ENCODE measurements at regions not wholly inside any gene's neighbourhood (a gene's known extent, or its start where the extent isn't known, plus 50 kb on each side); places are given as distances from the start of the nearest gene placed in this dataset.

GRCh38 chr2:194464964-194465638, 1191.9 kb upstream of the SLC39A10 start:
- H2AFZ ChIP-seq (ENCODE audit: low read length): no peak overlapping the region
- H3K36me3 ChIP-seq (ENCODE audit: control insufficient read depth in 2 of 4, insufficient read depth in 4 of 4, low read length in 3 of 4): no peaks in the 10 kb centered on the region
- CTCF ChIA-PET (ENCODE audit: partially characterized antibody): interaction anchor here (0.6 kb wide), 1 partner anchor 720 kb away, joined by 3 read pairs; no protein-coding TSS in a partner anchor
- FAIRE-seq (no peak), DNase-seq (ENCODE audit: low read depth in 1 of 2, low spot score in 2 of 2) (no peak)
- no peak overlapping the region for H2BK5ac ChIP-seq (ENCODE audit: low read depth, low read length)
- no peak overlapping the region for H3K4me3 ChIP-seq (ENCODE audit: extremely low read depth in 1 of 4, insufficient read depth in 2 of 4, low read depth in 3 of 4, low read length in 4 of 4)
- no peak overlapping the region for H2BK12ac ChIP-seq (ENCODE audit: low read depth, low read length)
- no peak overlapping the region for H2BK120ac ChIP-seq (replicated peaks; ENCODE audit: low read depth, low read length)
- H3K23me2 ChIP-seq (ENCODE audit: low read depth, low read length): no peaks in the 10 kb centered on the region
- no peak overlapping the region for H3K4me2 ChIP-seq (ENCODE audit: insufficient read depth in 1 of 2, low read depth in 2 of 2, low read length in 2 of 2)
- H3K79me1 ChIP-seq (ENCODE audit: low read depth, low read length): no peaks in the 10 kb centered on the region
- no peaks in the 10 kb centered on the region for H3K9me3 ChIP-seq (ENCODE audit: insufficient read depth in 2 of 2, low read depth in 1 of 2, low read length in 1 of 2)
- no peak overlapping the region for H2BK20ac ChIP-seq (ENCODE audit: low read length)
- H3K27me3 ChIP-seq (replicated peaks in 1 of 4; ENCODE audit: control insufficient read depth in 3 of 4, extremely low read depth in 1 of 4, insufficient read depth in 3 of 4, low read length in 3 of 4): no peaks in the 10 kb centered on the region
- no peak overlapping the region for H3K27ac ChIP-seq (ENCODE audit: low read depth, low read length)
- H3K14ac ChIP-seq (ENCODE audit: insufficient read length): no peak overlapping the region
- H3K18ac ChIP-seq (ENCODE audit: extremely low read depth, low read length): no peak overlapping the region
- 81% methylated on average over 8 of the region's 8 CpGs; no CpG with 5 or more reads in 1 of the 2 experiments for WGBS, 2 experiments (ENCODE audit: extremely low coverage in 1 of 2, insufficient coverage in 1 of 2, insufficient read length in 1 of 2, insufficient replicate concordance in 2 of 2, low coverage in 1 of 2, low lambda C conversion rate in 2 of 2, missing lambda C conversion rate in 1 of 2)
- H3K4me1 ChIP-seq (replicated peaks in 1 of 4; ENCODE audit: control insufficient read depth in 3 of 4, insufficient read depth in 4 of 4, low read length in 3 of 4): no peaks in the 10 kb centered on the region
- H3K4ac ChIP-seq (replicated peaks; ENCODE audit: insufficient read length, low read depth, low read length): no peak overlapping the region
- H2AK5ac ChIP-seq (ENCODE audit: low read depth, low read length): no peak overlapping the region
- H4K5ac ChIP-seq (ENCODE audit: insufficient read length, low read depth, low read length): no peak overlapping the region
- H4K20me1 ChIP-seq (replicated peaks in 1 of 2; ENCODE audit: control insufficient read depth in 1 of 2, insufficient read depth in 2 of 2, low read length in 2 of 2): no peaks in the 10 kb centered on the region
- no peak overlapping the region for H2BK15ac ChIP-seq (ENCODE audit: low read length)
- POLR2A ChIA-PET (ENCODE audit: partially characterized antibody): no interaction called here
- H3K9ac ChIP-seq (replicated peaks in 1 of 4; ENCODE audit: extremely low read depth in 1 of 4, low read depth in 3 of 4, low read length in 3 of 4): no peak overlapping the region
- H3K79me2 ChIP-seq (ENCODE audit: control insufficient read depth in 1 of 2, insufficient read depth in 2 of 2, low read length in 2 of 2): no peaks in the 10 kb centered on the region
- H3K56ac ChIP-seq (replicated peaks; ENCODE audit: insufficient read length, low read depth, low read length): no peak overlapping the region
- H3K23ac ChIP-seq (ENCODE audit: insufficient read length): no peak overlapping the region
- no peak overlapping the region for H4K8ac ChIP-seq (ENCODE audit: extremely low read depth, insufficient read depth, low read length)
- no peak for TF ChIP-seq RFX5 (IDR thresholded peaks at IDR 0.05; ENCODE audit: borderline replicate concordance, low read depth, low read length)
- TF ChIP-seq ATF3 (IDR thresholded peaks at IDR 0.05; ENCODE audit: insufficient read depth, low read depth, low read length): no peak
- no peak overlapping the region for H4K91ac ChIP-seq (replicated peaks; ENCODE audit: insufficient read length, low read length)
